Mesothelial cell of epicardium (in vitro differentiated cells): ENCODE measurements at regions not wholly inside any gene's neighbourhood (a gene's known extent, or its start where the extent isn't known, plus 50 kb on each side); places are given as distances from the start of the nearest gene placed in this dataset.
A peak's percentile ranks its signal among the peaks of the same experiment; 100 is the strongest.

ENCODE experiments used
- DNase-seq, 2 experiments: peaks; one replicate each; pipeline ENCODE4 v3.0.0; 2021; ENCODE audit warnings: low spot score in 2 of 2; ENCODE audit not compliant: unreplicated experiment in 2 of 2
- H3K27ac Mint-ChIP-seq: 2 replicates; pipeline ENCODE4 v1.8.0; 2021; ENCODE audit warnings: mixed read lengths
- H3K27me3 Mint-ChIP-seq: 2 replicates; pipeline ENCODE4 v1.8.0; 2021; ENCODE audit warnings: low read depth, mixed read lengths
- H3K36me3 Mint-ChIP-seq: 2 replicates; pipeline ENCODE4 v1.8.0; 2021; ENCODE audit warnings: mixed read lengths
- H3K4me1 Mint-ChIP-seq: 2 replicates; pipeline ENCODE4 v1.8.0; 2021; ENCODE audit warnings: mixed read lengths
- H3K4me3 Mint-ChIP-seq: 2 replicates; pipeline ENCODE4 v1.8.0; 2021; ENCODE audit warnings: mild to moderate bottlenecking, moderate library complexity, mixed read lengths
- H3K9me3 Mint-ChIP-seq: 2 replicates; pipeline ENCODE4 v1.8.0; 2021; ENCODE audit warnings: mixed read lengths
- CTCF ChIP-seq: fragments of 200-600 bp; sonication (generic); IDR thresholded peaks from one replicate; pipeline ENCODE4 v1.5.0; 2021; ENCODE audit warnings: antibody characterized with exemption; ENCODE audit not compliant: unreplicated experiment

DNA sequence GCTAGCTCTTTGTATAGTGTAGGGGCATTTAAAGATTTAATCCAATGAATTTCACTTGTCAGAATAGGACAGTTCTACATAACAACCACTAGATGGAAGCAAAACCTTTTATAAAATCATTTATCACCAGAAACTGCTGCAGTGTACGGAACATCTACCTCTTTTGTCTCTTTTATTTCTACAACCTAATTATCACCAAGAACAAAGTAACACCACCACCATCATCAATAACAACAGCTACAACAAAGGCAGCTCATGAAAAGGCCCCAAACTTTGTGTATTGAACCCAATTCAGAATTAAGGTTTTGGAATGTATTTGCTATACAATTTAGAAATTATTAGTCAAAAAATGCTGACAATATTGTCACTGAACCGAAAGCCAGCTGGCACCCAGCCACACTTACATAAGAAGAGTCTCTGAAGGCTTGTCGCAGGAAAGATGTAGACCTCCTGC, 260.9 kb upstream of the RPS6KA3 start:
- Mint-ChIP-seq H3K4me3 (no peak overlapping the region), H3K4me1 (peaks cover 35% of the 10 kb centered on the region), H3K27ac (no peak overlapping the region), H3K27me3 (no peaks in the 10 kb centered on the region), H3K9me3 (peaks cover 6% of the 10 kb centered on the region), H3K36me3 (no peaks in the 10 kb centered on the region)
- DNase-seq = no peak
- TF ChIP-seq CTCF = peak; percentile 90

DNA sequence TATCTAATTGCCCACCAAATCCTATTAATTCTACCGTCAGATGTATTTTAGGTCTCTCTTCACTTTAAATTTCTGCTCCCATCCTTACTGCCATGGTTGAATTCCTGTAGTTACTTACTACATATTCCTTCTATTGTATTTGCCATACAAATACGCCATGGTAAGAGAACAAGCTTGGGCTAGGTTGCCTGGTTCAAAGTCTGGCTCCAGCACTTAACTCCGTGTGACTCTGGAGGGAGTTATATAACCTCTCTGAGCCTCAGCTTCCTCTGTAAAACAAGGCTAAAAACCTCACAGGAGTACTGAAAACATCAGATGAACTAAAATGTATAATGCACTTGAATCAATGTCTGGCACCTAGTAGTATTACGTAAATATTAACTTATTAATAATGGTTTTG, 260.3 kb upstream of the RPS6KA3 start:
- TF ChIP-seq CTCF = no peak
- peaks cover 35% of the 10 kb centered on the region for H3K4me1 Mint-ChIP-seq
- H3K36me3 Mint-ChIP-seq = no peaks in the 10 kb centered on the region
- peaks cover 6% of the 10 kb centered on the region for H3K9me3 Mint-ChIP-seq
- no peak for DNase-seq
- no peak overlapping the region for H3K27ac Mint-ChIP-seq
- H3K27me3 Mint-ChIP-seq = no peaks in the 10 kb centered on the region
- no peak overlapping the region for H3K4me3 Mint-ChIP-seq

- TF ChIP-seq CTCF = no peak
- H3K36me3 Mint-ChIP-seq = no peaks in the 10 kb centered on the region
- H3K9me3 Mint-ChIP-seq = peaks cover 6% of the 10 kb centered on the region
Measured at GRCh38 chrX:20523626-20524312, 257.1 kb upstream of the RPS6KA3 start.

GRCh38 chrX:20522420-20522819, 255.7 kb upstream of the RPS6KA3 start:
- no peak for DNase-seq
- H3K4me3 Mint-ChIP-seq = no peak overlapping the region
- peaks cover 4% of the 10 kb centered on the region for H3K4me1 Mint-ChIP-seq
- no peaks in the 10 kb centered on the region for H3K27me3 Mint-ChIP-seq
- H3K9me3 Mint-ChIP-seq = peaks cover 6% of the 10 kb centered on the region
- H3K27ac Mint-ChIP-seq = no peak overlapping the region
- no peak for TF ChIP-seq CTCF
- no peaks in the 10 kb centered on the region for H3K36me3 Mint-ChIP-seq

More at GRCh38 chrX:20523626-20524312, 257.1 kb upstream of the RPS6KA3 start:
- H3K4me3 Mint-ChIP-seq = no peak overlapping the region
- peaks cover 15% of the 10 kb centered on the region for H3K4me1 Mint-ChIP-seq
- H3K27ac Mint-ChIP-seq = no peak overlapping the region
- no peak for DNase-seq
- no peaks in the 10 kb centered on the region for H3K27me3 Mint-ChIP-seq

GRCh38 chrX:20521222-20521621, 254.5 kb upstream of the RPS6KA3 start:
- H3K27me3 Mint-ChIP-seq = no peaks in the 10 kb centered on the region
- H3K27ac Mint-ChIP-seq = no peak overlapping the region
- H3K36me3 Mint-ChIP-seq = no peaks in the 10 kb centered on the region
- H3K4me3 Mint-ChIP-seq = no peak overlapping the region
- no peak for DNase-seq
- H3K9me3 Mint-ChIP-seq = peaks cover 6% of the 10 kb centered on the region
- TF ChIP-seq CTCF = no peak
- peaks cover 10% of the 10 kb centered on the region for H3K4me1 Mint-ChIP-seq
